COLO829 (cell line): ENCODE measurements at regions not wholly inside any gene's neighbourhood (a gene's known extent, or its start where the extent isn't known, plus 50 kb on each side); places are given as distances from the start of the nearest gene placed in this dataset.
"Not testable (repeated sequence)": the region's sequence is repeated elsewhere in the genome, so short reads cannot be mapped to it uniquely, and the experiment has no call there.

Source experiments
- DNase-seq: peaks from one replicate; pipeline ENCODE4 v3.0.0; 2012; ENCODE audit warnings: low spot score

DNA sequence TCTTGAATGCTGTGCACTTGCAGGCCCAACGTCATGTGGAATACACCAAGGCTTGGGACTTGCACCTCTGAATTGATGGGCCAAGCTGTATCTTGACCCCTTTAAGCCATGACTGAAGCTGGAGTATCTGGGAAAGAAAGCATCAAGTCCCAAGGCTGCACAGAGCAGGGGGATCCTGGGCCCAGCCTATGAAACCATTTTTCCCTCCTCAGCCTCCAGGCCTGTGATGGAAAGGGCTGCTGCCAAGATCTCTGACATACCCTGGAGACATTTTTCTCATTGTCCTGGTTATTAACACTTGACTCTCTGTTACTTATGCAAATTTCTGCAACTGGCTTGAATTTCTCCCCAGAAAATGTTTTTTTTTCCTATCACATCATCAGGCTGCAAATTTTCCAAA lies 174.0 kb upstream of the SNX2 start:
- DNase-seq: no peak

- DNase-seq: no peak
Measured at GRCh38 chr5:122602700-122603099, 172.2 kb upstream of the SNX2 start.

- DNase-seq: no peak
Measured at GRCh38 chr5:122605236-122605635, 169.6 kb upstream of the SNX2 start.

DNA sequence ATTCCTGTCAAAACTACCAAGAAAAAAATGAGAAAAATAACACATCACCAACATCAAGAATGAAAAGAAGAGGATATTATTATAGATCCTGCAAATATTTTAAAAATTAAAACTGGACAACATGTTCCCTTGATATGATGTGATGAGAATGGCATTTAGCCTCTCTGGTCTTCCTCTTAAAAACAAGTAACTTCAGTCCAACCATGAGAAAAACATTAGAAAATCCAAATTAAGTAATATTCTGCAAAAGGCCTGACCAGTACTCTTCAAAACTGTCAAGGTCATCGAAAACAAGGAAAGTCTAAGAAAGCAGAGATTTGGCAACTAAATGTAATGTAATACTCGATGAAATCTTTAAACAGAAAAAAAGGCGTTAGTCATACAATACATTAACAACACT lies 167.1 kb upstream of the SNX2 start:
- DNase-seq: no peak

DNA sequence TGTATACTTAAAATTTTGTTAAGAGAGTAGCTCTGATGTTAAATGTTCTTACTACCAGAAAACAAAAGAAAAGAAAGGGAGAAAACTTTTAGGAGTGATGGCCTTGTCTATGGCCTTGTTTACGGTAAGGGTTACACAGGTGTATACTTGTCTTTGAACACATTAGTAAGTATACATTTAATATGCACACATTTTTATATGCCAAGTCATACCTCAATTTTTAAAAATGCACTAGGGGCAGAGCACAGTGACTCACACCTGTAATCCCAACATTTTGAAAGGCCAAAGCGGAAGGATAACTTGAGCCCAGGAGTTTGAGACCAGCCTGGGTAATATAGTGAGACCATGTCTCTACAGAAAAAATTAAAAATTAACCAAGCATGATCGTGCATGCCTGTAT lies 166.7 kb upstream of the SNX2 start:
- DNase-seq: no peak

DNA sequence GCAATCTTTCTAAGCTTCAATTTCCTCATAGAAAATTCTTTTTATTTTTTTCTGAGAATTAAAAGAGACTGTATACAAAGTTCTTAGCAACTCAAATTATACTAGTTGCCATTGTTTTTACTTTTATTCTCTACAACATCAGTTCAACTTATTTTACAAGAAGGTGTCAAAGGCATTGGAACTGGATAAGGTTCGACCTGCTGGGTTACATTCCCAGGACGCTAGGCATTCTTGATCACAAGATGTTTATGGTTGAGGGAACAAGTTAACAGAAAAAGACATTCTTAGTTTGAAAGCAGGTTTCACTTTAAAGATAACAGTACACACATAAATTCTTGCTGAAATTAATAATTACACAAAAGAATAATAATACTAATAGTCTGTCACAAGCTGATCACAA lies 163.5 kb upstream of the SNX2 start:
- no peak for DNase-seq

GRCh38 chr5:122612901-122613300 lies 162.0 kb upstream of the SNX2 start:
- no peak for DNase-seq

- DNase-seq: no peak
Measured at GRCh38 chr5:122615146-122615545, 159.7 kb upstream of the SNX2 start.

- DNase-seq: no peak
Measured at GRCh38 chr5:122615832-122616231, 159.0 kb upstream of the SNX2 start.

DNA sequence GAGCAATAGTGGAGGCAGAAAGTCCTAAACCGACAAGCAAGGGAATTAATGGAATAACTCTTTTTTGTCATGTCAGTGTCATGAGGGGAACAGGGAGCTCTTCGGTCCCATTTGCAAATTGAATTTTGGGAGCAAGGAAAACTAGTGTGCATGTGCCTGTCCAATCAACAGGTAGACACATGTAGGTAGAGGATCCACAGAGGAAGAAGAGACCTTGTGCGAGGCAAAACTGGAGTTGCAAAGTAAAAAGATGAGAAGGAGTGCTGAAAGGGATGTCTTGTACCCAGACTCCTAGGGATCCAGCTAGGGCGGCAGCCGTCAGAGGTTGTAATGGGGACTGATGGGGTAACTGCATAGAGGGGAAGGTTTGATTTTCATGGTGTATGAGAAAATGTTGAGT lies 156.8 kb upstream of the SNX2 start:
- not testable (repeated sequence) for DNase-seq

DNA sequence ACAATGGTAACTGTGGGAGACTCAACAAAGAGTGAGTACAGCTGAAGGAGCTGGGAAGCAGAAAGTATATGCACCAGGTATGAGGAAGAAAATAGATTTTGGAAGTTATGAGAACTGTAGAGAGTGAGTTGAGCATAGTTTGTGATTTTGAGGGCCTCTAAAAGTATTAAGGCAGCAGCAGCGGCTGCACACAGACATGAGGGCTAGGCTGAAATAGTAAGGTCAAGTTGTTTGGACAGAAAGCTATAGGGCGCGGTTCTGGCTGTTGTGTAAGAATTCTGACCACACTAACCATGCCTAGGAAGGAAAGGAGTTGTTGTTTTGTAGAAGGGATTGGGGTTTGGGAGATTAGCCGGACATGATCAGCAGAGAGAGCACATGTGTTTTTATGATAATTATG lies 154.1 kb upstream of the SNX2 start:
- not testable (repeated sequence) for DNase-seq

- DNase-seq: not testable (repeated sequence)
Measured at GRCh38 chr5:122628714-122629113, 146.2 kb upstream of the SNX2 start.

DNA sequence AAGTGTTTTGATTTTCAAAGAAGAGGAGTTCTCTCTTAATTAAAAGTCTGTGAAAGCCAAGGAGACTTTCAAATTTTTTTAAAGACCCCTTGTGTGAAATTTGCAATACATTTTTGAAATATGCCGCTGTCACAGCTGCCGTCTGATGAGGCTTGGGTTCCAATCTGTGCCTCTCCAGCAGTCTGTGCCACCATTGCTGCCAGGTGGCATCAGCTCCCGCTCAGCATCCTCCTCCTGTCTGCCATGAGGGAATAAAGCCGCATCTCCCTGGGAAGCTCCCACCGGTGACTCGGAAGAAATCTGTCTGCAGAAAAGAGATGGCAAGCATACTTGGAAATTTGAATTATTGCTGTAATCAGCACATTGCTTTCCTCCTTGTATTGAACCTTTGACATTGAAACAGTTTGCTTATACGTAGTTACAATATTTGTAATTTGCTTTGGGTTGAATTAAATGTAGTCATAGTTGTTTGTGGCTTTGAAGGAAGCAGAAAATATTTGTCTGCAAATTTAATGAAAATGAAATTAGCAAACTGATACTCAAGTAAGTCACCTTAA lies 145.7 kb upstream of the SNX2 start:
- DNase-seq: no peak

GRCh38 chr5:122638581-122638980 lies 136.3 kb upstream of the SNX2 start:
- no peak for DNase-seq

- DNase-seq: no peak
Measured at GRCh38 chr5:122639033-122639432, 135.8 kb upstream of the SNX2 start.

GRCh38 chr5:122639864-122640263 lies 135.0 kb upstream of the SNX2 start:
- no peak for DNase-seq

DNA sequence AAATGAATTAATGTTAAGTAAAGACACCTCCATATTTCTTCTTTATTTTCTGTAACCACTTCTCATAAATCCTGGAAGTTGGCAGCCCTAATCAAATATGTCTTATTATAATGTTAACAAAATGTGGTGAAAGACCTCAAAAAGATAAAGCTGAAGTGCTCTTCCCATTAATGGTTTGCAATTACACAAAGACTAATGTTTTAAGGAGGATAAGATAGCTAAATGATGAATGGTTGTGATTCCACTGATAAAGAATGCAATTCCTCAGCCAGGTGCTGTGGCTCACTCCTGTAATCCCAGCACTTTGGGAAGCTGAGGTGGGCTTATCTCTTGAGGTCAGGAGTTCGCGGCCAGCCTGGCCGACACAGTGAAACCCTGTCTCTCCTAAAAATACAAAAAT lies 125.8 kb upstream of the SNX2 start:
- DNase-seq: no peak

- no peak for DNase-seq
Measured at GRCh38 chr5:122653087-122654017, 121.5 kb upstream of the SNX2 start.

GRCh38 chr5:122656160-122656559 lies 118.7 kb upstream of the SNX2 start:
- DNase-seq: peak; percentile 1

DNA sequence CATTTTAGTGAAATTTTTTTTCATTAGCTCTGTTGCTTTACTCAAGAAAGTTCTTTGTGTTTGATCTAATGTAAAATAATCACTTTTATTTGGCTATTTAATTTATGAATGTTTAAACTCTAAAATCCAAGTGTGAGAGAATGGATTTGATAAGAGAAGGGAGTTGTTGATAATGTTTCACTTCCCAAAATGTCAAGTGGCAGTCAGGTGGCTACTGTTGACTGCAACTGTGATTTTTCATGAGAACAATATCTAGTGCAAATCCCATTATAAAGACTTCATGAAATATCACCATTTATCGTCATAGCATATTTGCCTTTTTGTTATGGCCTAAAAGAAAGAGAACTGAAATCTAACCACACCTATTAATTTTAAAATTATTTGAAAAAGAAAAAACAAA lies 118.3 kb upstream of the SNX2 start:
- DNase-seq: no peak

- no peak for DNase-seq
Measured at GRCh38 chr5:122661496-122662180, 113.2 kb upstream of the SNX2 start.

DNA sequence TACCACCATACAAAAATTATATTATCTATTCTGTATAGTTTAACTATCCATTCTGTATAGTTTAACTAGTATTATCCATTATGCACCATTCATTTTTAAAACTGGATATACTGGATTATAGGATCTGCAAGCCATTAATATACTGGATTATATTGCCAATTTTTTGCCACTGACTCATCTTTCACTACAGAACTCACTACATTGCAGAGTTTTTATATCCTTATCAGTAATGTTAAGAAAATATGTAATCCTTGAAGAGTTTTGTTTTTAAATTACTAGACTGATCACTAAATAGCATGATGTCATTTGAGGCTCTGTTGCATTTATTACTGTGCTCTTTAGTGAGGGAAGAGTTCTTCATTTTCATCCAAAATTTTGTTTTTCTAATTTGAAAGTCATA lies 109.8 kb upstream of the SNX2 start:
- no peak for DNase-seq

- no peak for DNase-seq
Measured at GRCh38 chr5:122668552-122668951, 106.3 kb upstream of the SNX2 start.
